NCI-H2196 treated with DMSO at 0.1 percent for 48 hours (cell line): ENCODE measurements at regions not wholly inside any gene's neighbourhood (a gene's known extent, or its start where the extent isn't known, plus 50 kb on each side); places are given as distances from the start of the nearest gene placed in this dataset.
"Not testable (repeated sequence)": the region's sequence is repeated elsewhere in the genome, so short reads cannot be mapped to it uniquely, and the experiment has no call there.

Experiments
- DNase-seq: peaks from one replicate; lab custom pipeline; 2025; ENCODE audit not compliant: unreplicated experiment; lab: John Stamatoyannopoulos, UW

GRCh38 chr2:36235882-36236281, 119.7 kb upstream of the CRIM1 start:
- DNase-seq: no peak

GRCh38 chr2:36235426-36235825, 120.2 kb upstream of the CRIM1 start:
- no peak for DNase-seq

- no peak for DNase-seq
These were observed 132.3 kb upstream of the CRIM1 start for GRCh38 chr2:36223259-36223658.

GRCh38 chr2:36222485-36222884, 133.1 kb upstream of the CRIM1 start:
- DNase-seq: no peak

- no peak for DNase-seq
These were observed 140.9 kb upstream of the CRIM1 start for GRCh38 chr2:36214691-36215090.

- no peak for DNase-seq
These were observed 152.2 kb upstream of the CRIM1 start for GRCh38 chr2:36203366-36203765.

GRCh38 chr2:36197181-36197971, 158.2 kb upstream of the CRIM1 start:
- DNase-seq: no peak

- DNase-seq: no peak
These were observed 161.9 kb upstream of the CRIM1 start for GRCh38 chr2:36193680-36194079.

- no peak for DNase-seq
These were observed 162.6 kb upstream of the CRIM1 start for GRCh38 chr2:36192983-36193382.

GRCh38 chr2:36190097-36190496, 165.5 kb upstream of the CRIM1 start:
- no peak for DNase-seq

GRCh38 chr2:36185624-36186023, 170.0 kb upstream of the CRIM1 start:
- no peak for DNase-seq

- no peak for DNase-seq
These were observed 170.7 kb upstream of the CRIM1 start for GRCh38 chr2:36184848-36185247.

GRCh38 chr2:36180789-36181482, 174.6 kb upstream of the CRIM1 start:
- not testable (repeated sequence) for DNase-seq

- DNase-seq: not testable (repeated sequence)
These were observed 175.3 kb upstream of the CRIM1 start for GRCh38 chr2:36180293-36180692.

- DNase-seq: not testable (repeated sequence)
These were observed 175.8 kb upstream of the CRIM1 start for GRCh38 chr2:36179668-36180269.

GRCh38 chr2:36178384-36178783, 177.2 kb upstream of the CRIM1 start:
- no peak for DNase-seq

GRCh38 chr2:36177282-36177681, 178.3 kb upstream of the CRIM1 start:
- no peak for DNase-seq

GRCh38 chr2:36174920-36175319, 180.7 kb upstream of the CRIM1 start:
- no peak for DNase-seq

GRCh38 chr2:36173760-36174404, 181.7 kb upstream of the CRIM1 start:
- DNase-seq: no peak

- DNase-seq: no peak
These were observed 182.8 kb upstream of the CRIM1 start for GRCh38 chr2:36172824-36173223.

- no peak for DNase-seq
These were observed 184.8 kb upstream of the CRIM1 start for GRCh38 chr2:36170805-36171204.

GRCh38 chr2:36169843-36170242, 185.7 kb upstream of the CRIM1 start:
- DNase-seq: no peak
